ENCODE measurements at regions not wholly inside any gene's neighbourhood (a gene's known extent, or its start where the extent isn't known, plus 50 kb on each side); places are given as distances from the start of the nearest gene placed in this dataset.

GRCh38 chr5:19261879-19262278 lies 726.1 kb downstream of the CDH18 start:
- TF ChIP-seq CTCF (IDR thresholded peaks at IDR 0.05) (no peak), EP300 (IDR thresholded peaks at IDR 0.05) (no peak), POLR2A (IDR thresholded peaks at IDR 0.05) (no peak)
